ENCODE measurements at regions not wholly inside any gene's neighbourhood (a gene's known extent, or its start where the extent isn't known, plus 50 kb on each side); places are given as distances from the start of the nearest gene placed in this dataset.
"Not testable (repeated sequence)": the region's sequence is repeated elsewhere in the genome, so short reads cannot be mapped to it uniquely, and the experiment has no call there.

- Histone ChIP-seq H3K4me1 (no peaks in the 10 kb centered on the region), H3K27me3 (no peaks in the 10 kb centered on the region), H3K9me3 (no peaks in the 10 kb centered on the region), H3K36me3 (no peaks in the 10 kb centered on the region), H3K4me3 (no peak overlapping the region), H3K27ac (no peak overlapping the region)
- intact Hi-C loops (cut with DNase I), result no loop called here
- TF ChIP-seq CTCF (IDR thresholded peaks at IDR 0.05), result no peak
- no peak for DNase-seq (ENCODE audit: low spot score in 2 of 2)
Observed at GRCh38 chr4:28101583-28101982, 1240.9 kb downstream of the STIM2 start.

GRCh38 chr4:28105271-28105859, 1244.7 kb downstream of the STIM2 start:
- intact Hi-C loops (cut with DNase I), result no loop called here
- no peak overlapping the region for H3K4me3 ChIP-seq
- no peak overlapping the region for H3K27ac ChIP-seq
- no peaks in the 10 kb centered on the region for H3K27me3 ChIP-seq
- H3K9me3 ChIP-seq, result no peaks in the 10 kb centered on the region
- TF ChIP-seq CTCF (IDR thresholded peaks at IDR 0.05), result no peak
- no peak for DNase-seq (ENCODE audit: low spot score in 2 of 2)
- no peaks in the 10 kb centered on the region for H3K36me3 ChIP-seq
- no peaks in the 10 kb centered on the region for H3K4me1 ChIP-seq

GRCh38 chr4:28106155-28106554, 1245.5 kb downstream of the STIM2 start:
- intact Hi-C loops (cut with DNase I), result no loop called here
- no peak for TF ChIP-seq CTCF (IDR thresholded peaks at IDR 0.05)
- H3K36me3 ChIP-seq, result no peaks in the 10 kb centered on the region
- no peaks in the 10 kb centered on the region for H3K27me3 ChIP-seq
- H3K4me1 ChIP-seq, result no peaks in the 10 kb centered on the region
- H3K27ac ChIP-seq, result no peak overlapping the region
- H3K4me3 ChIP-seq, result no peak overlapping the region
- no peaks in the 10 kb centered on the region for H3K9me3 ChIP-seq
- DNase-seq (ENCODE audit: low spot score in 2 of 2), result no peak

GRCh38 chr4:28109801-28110200, 1249.2 kb downstream of the STIM2 start:
- H3K4me3 ChIP-seq, result no peak overlapping the region
- intact Hi-C loops (cut with DNase I), result no loop called here
- no peaks in the 10 kb centered on the region for H3K4me1 ChIP-seq
- H3K27ac ChIP-seq, result no peak overlapping the region
- H3K36me3 ChIP-seq, result no peaks in the 10 kb centered on the region
- no peaks in the 10 kb centered on the region for H3K27me3 ChIP-seq
- no peak for TF ChIP-seq CTCF (IDR thresholded peaks at IDR 0.05)
- no peaks in the 10 kb centered on the region for H3K9me3 ChIP-seq
- DNase-seq (ENCODE audit: low spot score in 2 of 2), result no peak

GRCh38 chr4:28112691-28113335, 1252.2 kb downstream of the STIM2 start:
- intact Hi-C loops (cut with DNase I); H3K36me3 ChIP-seq; H3K4me1 ChIP-seq; H3K4me3 ChIP-seq; H3K27ac ChIP-seq; H3K27me3 ChIP-seq; DNase-seq (ENCODE audit: low spot score in 2 of 2); H3K9me3 ChIP-seq: not testable (repeated sequence)

GRCh38 chr4:28113586-28113985, 1252.9 kb downstream of the STIM2 start:
- intact Hi-C loops (cut with DNase I); H3K27ac ChIP-seq; H3K4me3 ChIP-seq; H3K4me1 ChIP-seq; DNase-seq (ENCODE audit: low spot score in 2 of 2); H3K36me3 ChIP-seq; H3K9me3 ChIP-seq; H3K27me3 ChIP-seq: not testable (repeated sequence)

GRCh38 chr4:28116526-28117083, 1256.0 kb downstream of the STIM2 start:
- H3K9me3 ChIP-seq; H3K27me3 ChIP-seq; H3K27ac ChIP-seq; H3K4me1 ChIP-seq; intact Hi-C loops (cut with DNase I); H3K36me3 ChIP-seq; H3K4me3 ChIP-seq; DNase-seq (ENCODE audit: low spot score in 2 of 2): not testable (repeated sequence)

Data from ascending aorta (tissue), 2 donors.